HFF-Myc (cell line): ENCODE measurements at regions not wholly inside any gene's neighbourhood (a gene's known extent, or its start where the extent isn't known, plus 50 kb on each side); places are given as distances from the start of the nearest gene placed in this dataset.

Experiments
- DNase-seq: peaks from one replicate; pipeline ENCODE4 v3.0.0-alpha.2; 2011; ENCODE audit warnings: low read depth; ENCODE audit errors: extremely low read depth
- H3K4me3 ChIP-seq: replicated peaks from 2 replicates; pipeline ENCODE4 v1.5.1; 2011; ENCODE audit warnings: low read depth, mild to moderate bottlenecking, control low read depth, low read length
- TF ChIP-seq, protein P1 (sequence below): IDR thresholded peaks from 2 replicates; pipeline ENCODE4 v1.5.1; 2012; ENCODE audit warnings: mild to moderate bottlenecking, low read depth, low read length, control low read depth; ENCODE audit errors: missing control alignments

DNA sequence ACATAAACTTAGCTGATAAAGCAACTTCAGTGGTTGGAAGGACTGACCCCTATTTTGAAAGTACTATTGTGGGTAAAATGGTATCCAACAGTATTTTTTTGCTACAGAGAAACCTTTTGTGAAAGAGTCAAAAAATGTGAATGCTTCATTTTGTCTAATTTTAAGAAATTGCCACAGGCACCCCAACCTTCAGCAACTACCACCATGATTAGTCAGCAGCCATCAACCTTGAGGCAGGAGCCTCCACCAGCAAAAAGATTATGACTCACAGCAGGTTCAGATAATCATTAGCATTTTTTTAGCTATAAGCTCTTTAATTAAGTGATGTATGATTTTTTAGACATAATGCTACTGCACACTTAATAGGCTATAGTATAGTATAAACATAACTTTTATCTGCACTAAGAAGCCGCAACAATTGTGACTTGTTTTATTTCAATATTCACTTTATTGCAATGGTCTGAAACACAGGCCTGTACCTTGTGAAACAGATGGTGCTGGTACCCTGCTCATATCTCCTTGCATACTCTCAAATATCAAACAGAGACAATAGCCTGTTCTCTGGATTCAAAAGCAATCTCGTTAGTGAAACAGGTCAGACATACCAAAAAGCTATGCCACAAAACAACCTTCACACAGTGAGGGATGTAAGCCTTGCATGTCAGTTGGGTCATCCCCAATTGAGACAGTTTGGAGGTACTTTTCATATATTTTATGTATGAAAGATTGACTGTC, 261.2 kb upstream of the FAM174A start:
- TF ChIP-seq, protein P1, sequence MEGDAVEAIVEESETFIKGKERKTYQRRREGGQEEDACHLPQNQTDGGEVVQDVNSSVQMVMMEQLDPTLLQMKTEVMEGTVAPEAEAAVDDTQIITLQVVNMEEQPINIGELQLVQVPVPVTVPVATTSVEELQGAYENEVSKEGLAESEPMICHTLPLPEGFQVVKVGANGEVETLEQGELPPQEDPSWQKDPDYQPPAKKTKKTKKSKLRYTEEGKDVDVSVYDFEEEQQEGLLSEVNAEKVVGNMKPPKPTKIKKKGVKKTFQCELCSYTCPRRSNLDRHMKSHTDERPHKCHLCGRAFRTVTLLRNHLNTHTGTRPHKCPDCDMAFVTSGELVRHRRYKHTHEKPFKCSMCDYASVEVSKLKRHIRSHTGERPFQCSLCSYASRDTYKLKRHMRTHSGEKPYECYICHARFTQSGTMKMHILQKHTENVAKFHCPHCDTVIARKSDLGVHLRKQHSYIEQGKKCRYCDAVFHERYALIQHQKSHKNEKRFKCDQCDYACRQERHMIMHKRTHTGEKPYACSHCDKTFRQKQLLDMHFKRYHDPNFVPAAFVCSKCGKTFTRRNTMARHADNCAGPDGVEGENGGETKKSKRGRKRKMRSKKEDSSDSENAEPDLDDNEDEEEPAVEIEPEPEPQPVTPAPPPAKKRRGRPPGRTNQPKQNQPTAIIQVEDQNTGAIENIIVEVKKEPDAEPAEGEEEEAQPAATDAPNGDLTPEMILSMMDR: no peak
- no peak overlapping the region for H3K4me3 ChIP-seq
- no peak for DNase-seq

DNA sequence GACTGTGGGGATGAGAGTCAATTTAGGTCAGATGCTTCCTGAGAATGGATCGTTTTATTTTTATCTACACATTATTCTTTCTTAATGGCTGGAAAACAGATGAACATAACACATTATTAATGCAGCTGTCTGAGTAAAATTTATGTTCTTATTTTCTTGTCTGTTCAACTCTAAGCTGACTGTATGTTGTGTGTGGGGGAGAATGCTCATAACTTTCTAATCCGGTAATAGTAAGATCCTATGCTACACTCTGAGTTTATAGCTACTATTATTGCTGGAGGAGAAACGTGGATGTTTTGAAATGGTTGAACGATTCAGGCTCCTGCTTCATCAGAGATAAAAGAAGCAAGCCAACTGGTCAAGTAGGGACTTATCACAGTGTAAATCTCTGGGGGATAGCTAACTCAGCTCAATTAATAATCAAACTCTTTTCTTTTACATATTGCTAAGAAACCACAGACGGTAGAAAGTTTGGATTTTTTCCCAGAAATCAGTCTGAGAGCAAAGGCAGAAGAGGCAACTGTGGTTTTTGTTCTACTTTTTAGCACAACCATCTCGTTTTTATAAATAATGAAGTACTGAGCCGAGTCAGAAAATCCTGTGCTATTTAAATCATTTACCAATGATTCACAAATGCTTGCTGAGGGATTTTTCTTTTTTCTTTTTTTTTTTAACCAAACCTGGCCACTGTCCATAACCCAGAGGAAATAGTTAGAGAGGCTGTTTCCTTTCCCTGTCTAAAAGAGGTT, 265.0 kb upstream of the FAM174A start:
- TF ChIP-seq, protein P1: no peak
- no peak for DNase-seq

DNA sequence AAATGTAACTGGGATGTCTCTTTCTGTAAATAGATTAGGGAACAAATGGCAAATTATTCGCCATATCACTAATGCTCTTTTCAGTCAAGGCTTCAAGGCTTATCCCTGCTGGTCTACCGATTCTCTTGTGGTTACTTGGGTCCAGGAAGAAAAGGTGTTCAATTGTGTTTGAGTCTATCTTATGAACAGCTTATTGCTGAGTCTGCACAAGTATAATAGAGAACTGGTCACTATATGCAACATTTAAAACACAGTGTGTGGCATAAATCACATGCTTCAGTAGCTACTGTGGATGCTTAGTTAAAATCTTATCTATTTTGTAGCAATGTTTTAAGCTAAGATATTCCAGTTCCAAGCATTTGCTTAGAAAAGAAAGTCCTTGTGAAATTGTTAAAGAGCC, 274.2 kb upstream of the FAM174A start:
- H3K4me3 ChIP-seq: no peak overlapping the region
- TF ChIP-seq, protein P1: no peak
- DNase-seq: no peak

More for the DNA sequence above, 265.0 kb upstream of the FAM174A start:
- H3K4me3 ChIP-seq: no peak overlapping the region

DNA sequence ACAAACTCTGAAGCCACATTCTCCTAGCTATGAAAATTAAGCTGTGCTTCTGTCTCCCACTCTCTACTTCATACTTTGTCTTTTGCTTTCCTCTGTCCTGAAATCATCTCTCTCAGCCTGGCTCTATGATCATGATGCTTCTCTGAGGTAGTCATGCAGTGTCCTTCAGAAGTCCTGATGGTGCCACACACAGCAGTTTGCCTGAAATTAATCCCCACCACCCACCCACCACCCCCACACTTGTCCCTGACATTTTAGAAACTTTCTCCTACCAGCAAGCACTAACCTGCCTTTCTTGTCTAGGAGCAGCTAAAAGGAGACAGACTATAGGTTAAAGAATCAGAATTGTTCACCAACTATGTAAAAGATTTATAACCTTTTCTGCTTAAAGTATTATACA, 282.2 kb upstream of the FAM174A start:
- TF ChIP-seq, protein P1: no peak
- no peak overlapping the region for H3K4me3 ChIP-seq
- DNase-seq: no peak

DNA sequence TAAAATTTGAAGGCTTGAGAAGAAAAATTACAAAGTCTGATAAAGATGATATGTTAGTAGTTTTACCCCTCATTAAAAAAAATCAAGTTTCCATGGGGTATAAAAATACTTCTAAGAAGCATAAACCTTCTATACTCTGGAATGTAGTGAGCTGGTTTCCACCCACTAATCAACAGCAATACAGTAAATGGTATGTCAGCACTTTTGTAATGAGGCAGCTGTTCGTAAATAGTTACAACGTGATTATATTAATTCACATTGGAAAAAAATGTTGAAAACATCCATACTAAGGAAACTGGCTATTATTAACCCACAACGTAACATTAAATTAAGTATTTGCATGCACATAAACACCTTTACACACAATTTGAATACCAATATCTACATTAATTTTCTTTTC, 283.1 kb upstream of the FAM174A start:
- DNase-seq: no peak
- H3K4me3 ChIP-seq: no peak overlapping the region
- TF ChIP-seq, protein P1: no peak

DNA sequence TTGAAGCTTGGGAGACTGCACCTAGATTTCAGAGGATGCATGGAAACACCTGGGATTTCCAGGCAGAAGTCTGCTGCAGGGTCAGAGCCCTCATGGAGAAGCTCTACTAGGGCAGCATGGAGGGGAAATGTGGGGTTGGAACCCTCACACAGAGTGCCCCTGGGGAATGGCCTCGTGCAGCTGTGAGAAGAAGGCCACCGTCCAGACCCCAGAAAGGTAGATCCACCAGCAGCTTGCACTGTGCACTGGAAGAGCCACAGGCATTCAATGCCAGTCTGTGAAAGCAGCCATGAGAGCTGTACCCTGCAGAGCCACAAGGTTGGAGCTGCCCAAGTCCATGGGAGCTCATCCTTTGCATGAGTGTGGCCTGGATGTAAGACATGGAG, 285.3 kb upstream of the FAM174A start:
- no peak for DNase-seq
- TF ChIP-seq, protein P1: no peak
- H3K4me3 ChIP-seq: no peak overlapping the region
